NK-92 treated with Interleukin-12 subunit alpha and Interleukin-12 subunit beta, amount 100 ng/mL, for 24 hours (cell line): ENCODE measurements at regions not wholly inside any gene's neighbourhood (a gene's known extent, or its start where the extent isn't known, plus 50 kb on each side); places are given as distances from the start of the nearest gene placed in this dataset.
"Not testable (repeated sequence)": the region's sequence is repeated elsewhere in the genome, so short reads cannot be mapped to it uniquely, and the experiment has no call there.

ENCODE experiments used
- DNase-seq: peaks from one replicate; lab custom pipeline; 2025; lab: John Stamatoyannopoulos, UW

DNA sequence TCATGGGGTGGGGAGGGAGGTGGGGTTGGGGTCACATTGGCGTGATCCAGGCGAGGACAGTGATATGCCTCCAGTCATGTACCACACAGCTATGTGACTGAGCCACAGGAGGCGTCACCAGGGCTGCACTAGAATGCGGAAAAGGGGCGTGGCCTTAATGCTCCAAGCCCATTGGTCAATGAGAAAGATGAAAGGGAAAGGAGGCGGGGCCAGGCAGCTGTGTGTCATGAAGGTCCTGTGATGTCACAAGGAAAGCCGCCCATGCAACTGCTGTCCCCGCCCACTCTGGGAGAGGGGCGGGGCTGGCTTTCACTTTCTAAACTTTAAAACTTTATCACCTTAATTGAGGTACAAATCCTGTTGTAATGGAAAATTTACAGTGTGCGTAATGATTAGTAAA, 89.4 kb upstream of the ADCY2 start:
- DNase-seq = not testable (repeated sequence)

DNA sequence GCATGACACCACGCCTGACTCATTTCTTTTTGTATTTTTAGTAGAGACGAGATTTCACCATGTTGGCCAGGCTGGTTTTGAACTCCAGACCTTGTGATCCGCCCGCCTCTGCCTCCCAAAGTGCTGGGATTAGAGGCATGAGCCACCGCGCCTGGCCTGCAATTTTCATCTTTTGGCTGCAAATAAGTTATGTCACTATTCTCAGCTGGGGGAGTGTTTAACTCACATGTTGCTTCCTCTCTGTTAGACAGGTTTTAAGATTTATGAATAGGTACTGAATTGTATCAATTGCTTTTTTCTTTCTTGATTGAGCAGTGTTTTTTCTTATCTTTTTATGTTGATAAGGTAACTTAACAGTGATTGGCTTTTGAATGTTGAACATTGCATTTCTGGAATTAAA, 88.2 kb upstream of the ADCY2 start:
- DNase-seq = not testable (repeated sequence)

DNA sequence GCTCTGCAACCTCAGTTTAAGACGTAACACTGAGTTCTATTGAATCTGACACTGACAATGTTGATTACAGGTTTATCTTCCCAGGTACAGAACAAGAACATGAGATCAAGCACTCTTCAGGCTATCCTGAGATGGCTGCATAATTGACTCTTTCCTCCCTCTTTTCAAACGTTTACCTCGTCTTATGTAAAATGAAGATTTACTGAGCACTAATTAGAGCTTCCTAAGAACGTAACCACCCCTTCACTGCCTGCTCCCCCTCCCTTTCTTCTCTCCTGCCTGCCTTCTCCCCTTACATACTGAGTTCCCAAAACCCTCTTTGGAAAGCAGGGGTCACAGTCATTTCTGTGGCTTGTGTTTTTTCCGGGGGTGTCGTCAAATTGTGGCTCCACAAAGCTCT, 86.2 kb upstream of the ADCY2 start:
- DNase-seq = not testable (repeated sequence)

DNA sequence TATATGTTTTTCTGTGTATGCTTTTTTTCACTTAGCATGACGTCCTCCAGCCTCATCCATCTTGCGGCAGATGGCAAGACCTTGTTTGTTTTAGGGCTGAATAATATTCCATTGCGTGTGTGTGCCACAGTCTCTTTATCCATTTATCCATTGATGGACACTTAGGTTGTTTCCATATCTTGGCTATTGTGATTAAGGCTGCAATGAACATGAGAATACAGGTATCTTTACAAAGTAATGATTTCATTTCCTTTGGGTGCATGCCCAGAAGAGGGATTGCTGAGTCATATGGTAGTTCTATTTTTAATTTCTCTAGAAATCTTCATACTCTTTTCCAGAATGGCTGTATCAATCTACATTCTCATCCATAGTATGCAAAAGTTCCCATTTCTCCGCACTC, 85.3 kb upstream of the ADCY2 start:
- DNase-seq = not testable (repeated sequence)

DNA sequence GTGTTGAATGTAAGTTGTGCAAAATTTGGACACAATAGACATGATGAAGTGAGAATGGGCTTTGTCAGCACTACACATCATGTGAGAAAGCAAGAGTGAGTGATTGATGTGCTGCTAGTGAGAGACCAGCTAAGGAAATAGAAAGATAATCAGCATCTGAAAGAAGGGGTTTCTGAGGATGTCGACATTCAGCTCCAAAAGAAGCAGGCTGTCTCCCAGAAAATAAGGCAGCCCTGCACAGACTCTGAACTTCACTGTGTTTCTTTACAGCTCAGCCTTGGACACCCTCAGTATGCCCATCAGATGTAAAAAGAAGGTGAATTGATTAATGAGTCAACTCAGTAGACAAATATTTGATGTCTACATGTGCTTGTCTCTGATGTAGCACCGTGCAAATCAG, 80.8 kb upstream of the ADCY2 start:
- no peak for DNase-seq

DNA sequence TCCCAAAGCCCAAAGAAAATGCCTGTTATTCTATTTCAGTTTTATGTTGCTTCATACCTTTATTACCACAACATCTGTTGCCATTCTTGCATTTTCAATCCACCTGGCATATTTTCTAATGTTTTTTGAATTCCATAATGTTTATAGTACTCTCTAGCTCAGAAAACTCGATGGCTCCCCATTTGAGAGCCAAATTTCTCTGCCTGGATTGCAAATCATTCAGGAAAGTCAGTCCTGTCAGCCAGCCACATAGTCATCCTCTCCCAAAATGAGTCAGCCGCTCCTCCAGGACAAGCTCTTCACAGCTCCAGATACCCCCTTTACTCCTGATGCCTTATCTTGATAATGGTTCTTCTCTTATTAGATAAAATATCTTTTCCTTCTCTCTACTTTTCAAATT, 78.2 kb upstream of the ADCY2 start:
- no peak for DNase-seq

DNA sequence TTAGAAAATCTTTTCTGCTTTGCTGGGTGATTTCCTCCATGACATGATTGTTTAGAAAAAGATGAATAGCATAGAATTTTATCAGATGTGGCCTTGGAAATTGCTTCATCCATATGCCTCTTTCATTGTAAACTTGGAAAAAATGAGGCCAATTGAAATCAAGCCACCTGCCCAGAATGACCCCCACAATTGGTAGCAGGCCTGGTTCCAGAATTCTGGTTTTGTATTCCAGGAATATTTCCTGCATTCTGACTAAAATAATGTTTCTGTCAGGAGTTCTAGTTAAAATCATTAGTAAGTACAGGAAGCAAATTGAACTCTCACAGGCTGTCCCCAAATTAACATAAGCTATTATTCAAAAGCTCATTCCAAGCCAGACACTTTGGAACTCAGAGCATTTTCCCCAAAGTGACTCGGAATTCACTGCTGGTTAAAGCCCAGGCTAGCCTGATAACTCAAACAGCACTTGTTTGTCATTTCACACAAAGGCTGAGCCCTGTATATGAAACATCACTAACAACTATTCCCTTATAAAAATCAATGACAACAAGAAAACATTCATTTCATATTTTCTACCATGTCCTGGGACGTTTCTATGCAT, 75.1 kb upstream of the ADCY2 start:
- no peak for DNase-seq

DNA sequence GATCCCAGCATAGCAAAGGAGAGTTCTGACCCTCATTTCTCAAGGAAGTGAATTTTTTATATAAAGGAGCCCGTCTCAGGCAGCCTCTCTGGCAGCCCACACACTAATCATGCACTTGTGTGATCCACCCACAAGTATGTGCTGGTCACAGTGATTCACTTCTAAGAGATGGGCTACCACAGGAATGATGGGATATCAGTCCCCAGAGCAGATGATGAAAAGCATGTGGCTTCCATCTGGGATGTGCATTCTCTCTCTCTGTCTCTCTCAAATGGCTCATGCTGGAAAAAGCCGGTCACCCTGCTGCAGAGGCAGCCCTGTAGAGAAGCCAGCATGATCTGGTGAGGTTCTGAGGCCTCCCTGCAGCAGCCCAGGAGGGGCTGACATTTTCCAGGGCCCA, 74.2 kb upstream of the ADCY2 start:
- DNase-seq = no peak

DNA sequence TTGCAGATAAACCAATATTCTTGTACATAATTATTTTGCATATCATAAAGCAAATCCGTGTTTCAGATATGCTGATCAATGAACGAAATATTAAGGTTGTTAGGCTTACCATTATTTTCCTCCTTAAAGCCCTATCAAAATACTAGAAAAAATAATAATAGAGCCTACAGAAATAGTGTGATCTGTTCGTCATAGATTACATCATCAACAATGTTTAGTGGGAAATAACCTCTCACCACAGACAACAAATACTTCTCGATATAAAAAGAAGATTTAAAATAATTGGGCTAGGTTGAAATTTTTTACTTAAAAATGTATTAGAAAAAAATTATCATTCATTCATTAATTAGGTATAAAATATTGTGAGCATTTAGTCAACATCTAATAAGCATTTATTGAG, 71.0 kb upstream of the ADCY2 start:
- DNase-seq = no peak

DNA sequence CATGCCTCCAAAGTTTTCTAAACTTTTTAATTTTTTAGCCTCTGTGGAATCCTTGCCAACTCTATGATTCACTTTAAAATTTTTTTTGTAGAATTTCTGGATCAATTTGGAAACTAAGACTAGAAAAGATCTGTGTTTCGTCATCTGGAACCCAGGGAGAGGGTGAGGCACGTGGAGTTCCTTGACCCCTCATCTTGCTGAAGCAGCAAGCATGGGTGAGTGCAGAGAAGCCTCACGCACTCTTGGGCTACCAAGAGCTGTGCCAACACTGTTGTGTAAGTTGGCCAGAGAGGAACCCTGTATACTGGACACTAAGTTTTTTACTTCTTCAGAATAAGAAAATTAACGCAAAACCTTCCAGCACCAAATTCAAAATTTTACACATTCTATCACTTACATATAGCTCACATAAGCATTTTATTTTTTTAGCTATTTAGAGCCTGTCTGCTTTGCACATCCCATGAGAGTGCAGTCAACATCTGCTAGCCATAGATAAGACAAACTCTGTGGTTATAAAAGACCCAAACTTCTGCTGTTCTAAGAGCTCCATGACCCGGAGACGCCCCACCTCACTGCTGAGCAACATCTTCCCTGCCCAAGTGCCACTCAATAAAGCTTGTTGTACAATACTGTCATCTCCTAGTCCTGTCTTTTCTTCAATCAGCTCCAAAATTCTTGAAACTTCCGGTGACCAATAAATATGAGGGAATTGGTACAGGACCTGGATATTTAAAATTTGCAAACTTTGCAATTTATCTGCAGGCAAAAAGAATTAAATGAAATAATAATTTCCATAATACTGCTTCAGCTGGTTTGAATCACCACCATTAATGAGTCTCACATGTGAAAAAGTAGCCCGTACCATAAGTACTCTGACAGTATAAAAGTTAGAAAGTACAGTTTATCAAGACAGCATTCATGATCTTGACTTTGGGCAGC, 69.7 kb upstream of the ADCY2 start:
- DNase-seq = no peak

DNA sequence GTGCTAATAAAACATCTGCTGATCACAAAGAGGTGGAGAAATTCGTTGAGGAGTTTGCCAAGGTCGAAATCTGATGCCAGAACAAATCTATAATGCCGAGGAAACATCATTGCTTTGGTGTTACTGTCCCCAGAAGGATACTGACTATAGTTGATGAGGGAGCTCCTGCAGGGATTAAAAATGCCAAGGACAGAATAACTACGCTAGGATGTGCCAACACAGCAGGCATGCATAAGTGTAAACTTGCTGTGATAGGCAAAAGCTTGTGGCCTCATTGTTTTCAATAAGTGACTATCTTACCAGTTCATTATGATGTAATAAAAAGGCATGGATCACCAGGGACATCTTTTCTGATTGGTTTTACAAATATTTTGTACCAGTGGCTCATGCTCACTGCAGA, 66.8 kb upstream of the ADCY2 start:
- DNase-seq = no peak

DNA sequence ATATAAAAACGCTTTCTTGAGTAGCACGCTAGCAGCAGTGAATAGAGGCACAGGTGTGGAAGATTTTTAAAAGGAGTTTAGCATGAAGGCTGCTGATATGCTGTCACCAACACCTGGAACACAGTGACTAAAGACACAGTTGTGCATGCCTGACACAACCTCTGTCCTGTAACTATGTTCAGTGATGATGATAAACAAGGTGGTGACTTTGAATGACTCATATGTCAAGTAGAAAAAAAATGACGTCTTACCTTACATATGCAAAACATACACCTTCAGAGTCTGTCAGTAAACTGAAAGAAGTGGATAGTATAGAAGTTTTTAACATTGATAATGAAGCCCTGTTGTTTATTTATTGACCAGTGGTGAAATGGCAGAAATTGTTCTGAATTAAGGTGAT, 66.2 kb upstream of the ADCY2 start:
- DNase-seq = no peak

DNA sequence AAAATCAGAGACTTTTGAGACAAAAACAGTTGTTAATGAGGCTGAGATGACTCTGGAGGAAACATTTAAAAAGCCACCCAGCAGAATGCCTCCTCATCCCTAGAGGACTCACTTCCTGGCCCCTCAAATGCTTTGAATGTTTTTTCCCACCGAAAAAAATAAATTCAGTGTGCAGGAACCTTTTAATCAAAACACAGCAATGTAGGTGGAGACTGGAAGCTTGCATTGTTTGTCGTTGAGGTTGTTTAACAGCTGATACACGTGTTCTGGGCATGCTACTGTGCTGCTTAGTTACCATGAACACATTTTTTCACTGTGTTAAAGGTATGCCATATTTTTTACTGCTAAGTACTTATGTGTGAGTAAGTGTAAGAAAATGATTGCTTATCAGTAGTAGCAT, 65.7 kb upstream of the ADCY2 start:
- DNase-seq = no peak

DNA sequence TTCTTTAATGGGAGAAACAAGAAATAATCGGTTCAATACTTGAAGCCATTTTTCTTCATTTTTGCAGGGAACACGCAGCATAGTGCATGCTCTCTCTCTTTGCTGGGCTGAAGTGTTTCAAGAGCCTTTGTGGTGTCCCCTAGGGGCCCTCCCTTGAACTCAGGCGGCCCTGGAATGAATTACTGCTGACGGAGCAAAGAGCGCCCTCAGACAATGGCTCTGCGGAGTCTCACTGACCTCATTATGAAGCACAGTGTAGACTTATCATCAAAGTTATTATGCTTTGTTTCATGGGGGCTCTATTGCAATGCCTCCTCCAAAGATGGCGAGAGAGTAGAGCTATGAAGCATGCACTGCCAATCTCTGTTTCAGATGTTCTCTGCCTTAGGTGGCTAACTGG, 64.8 kb upstream of the ADCY2 start:
- no peak for DNase-seq
